ENCODE measurements at regions not wholly inside any gene's neighbourhood (a gene's known extent, or its start where the extent isn't known, plus 50 kb on each side); places are given as distances from the start of the nearest gene placed in this dataset.

DNA sequence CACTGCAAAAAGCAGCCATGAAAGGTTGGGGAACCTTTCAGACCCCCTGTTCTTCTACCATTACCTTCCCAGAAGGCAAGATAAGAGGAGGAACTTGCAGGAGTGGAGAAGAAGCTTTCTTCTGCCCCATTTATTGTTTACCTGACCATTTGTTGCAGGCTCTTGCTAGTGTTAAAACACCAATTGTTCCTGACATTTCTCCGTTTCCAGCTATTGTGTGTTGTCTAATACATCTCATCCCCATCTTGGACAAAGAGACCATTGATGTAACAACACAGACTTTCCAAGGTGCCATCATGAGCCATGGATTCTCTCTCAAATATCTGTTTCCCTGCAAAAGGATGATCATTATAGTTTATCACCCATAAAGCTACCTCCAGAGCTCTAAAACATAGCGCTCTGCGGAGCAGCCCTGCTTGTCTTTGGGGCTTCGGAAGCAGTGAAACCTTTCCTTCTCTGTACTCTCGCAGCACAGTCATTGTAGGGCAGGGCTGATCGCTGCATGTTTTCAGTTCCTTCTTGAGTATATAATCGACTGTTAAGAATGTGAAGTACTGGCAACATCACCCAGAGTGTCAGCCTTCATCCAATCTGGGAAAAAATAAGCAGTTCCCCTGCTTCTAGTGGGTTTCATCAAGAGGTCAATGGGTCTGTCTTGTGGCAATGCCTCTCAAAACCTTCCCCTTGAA, 680.0 kb downstream of the SEMA5A start:
- no peak overlapping the region for H3K27ac Mint-ChIP-seq
- no peak overlapping the region for H3K4me3 Mint-ChIP-seq
- TF ChIP-seq, protein P1, sequence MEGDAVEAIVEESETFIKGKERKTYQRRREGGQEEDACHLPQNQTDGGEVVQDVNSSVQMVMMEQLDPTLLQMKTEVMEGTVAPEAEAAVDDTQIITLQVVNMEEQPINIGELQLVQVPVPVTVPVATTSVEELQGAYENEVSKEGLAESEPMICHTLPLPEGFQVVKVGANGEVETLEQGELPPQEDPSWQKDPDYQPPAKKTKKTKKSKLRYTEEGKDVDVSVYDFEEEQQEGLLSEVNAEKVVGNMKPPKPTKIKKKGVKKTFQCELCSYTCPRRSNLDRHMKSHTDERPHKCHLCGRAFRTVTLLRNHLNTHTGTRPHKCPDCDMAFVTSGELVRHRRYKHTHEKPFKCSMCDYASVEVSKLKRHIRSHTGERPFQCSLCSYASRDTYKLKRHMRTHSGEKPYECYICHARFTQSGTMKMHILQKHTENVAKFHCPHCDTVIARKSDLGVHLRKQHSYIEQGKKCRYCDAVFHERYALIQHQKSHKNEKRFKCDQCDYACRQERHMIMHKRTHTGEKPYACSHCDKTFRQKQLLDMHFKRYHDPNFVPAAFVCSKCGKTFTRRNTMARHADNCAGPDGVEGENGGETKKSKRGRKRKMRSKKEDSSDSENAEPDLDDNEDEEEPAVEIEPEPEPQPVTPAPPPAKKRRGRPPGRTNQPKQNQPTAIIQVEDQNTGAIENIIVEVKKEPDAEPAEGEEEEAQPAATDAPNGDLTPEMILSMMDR (IDR thresholded peaks at IDR 0.05; ENCODE audit: unreplicated experiment), result no peak
- no peaks in the 10 kb centered on the region for H3K36me3 Mint-ChIP-seq
- no peak for DNase-seq (ENCODE audit: low spot score in 2 of 2, unreplicated experiment in 2 of 2)
- H3K4me1 Mint-ChIP-seq, result no peaks in the 10 kb centered on the region
- H3K9me3 Mint-ChIP-seq, result no peaks in the 10 kb centered on the region
- peaks cover 39% of the 10 kb centered on the region for H3K27me3 Mint-ChIP-seq (ENCODE audit: low read depth)

DNA sequence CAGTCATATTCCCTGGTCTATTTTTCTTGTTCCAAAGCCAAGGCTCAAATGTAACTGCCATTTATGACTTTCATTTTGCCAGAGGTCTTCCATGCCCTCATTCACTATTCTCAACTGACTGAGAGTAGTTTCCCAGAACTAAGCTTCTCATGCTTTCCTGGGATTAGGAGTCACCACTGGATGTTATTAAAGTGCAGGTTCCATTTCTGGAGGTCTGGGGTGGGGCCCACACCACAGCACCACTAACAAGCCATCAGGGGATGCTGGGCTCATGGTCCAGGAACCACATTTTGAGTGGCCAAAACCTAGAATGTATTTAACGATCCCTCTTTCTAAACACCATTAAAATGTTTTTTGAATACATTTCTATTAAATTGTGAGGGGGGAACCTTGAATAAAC, 677.6 kb downstream of the SEMA5A start:
- Mint-ChIP-seq H3K36me3 (no peaks in the 10 kb centered on the region), H3K9me3 (no peaks in the 10 kb centered on the region), H3K4me3 (no peak overlapping the region), H3K27ac (no peak overlapping the region), H3K4me1 (no peaks in the 10 kb centered on the region), H3K27me3 (ENCODE audit: low read depth) (peaks cover 60% of the 10 kb centered on the region)
- no peak for DNase-seq (ENCODE audit: low spot score in 2 of 2, unreplicated experiment in 2 of 2)
- TF ChIP-seq, protein P1 (IDR thresholded peaks at IDR 0.05; ENCODE audit: unreplicated experiment), result no peak

DNA sequence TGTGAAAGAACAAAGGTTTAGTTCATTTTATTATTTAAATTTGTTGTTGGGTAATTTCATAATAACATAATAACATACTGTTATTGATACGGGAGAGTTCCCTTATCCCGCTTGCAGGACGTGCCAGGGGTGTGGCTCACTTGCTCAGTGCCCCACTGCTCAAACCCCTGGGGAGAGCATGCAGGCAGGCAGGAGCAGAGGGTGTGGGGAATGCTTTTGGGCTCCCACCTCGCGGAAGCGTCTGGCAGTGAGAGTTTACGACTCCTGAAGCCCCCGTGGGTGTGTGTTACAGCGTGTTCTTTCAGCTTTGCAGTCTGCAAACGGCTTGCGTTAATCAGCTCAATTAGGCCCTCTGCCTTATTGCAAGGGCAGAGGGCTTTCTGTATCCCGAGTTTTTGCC, 675.9 kb downstream of the SEMA5A start:
- Mint-ChIP-seq H3K36me3 (no peaks in the 10 kb centered on the region), H3K4me3 (no peak overlapping the region), H3K27me3 (ENCODE audit: low read depth) (peaks cover 67% of the 10 kb centered on the region), H3K4me1 (no peaks in the 10 kb centered on the region), H3K27ac (no peak overlapping the region), H3K9me3 (no peaks in the 10 kb centered on the region)
- TF ChIP-seq, protein P1 (IDR thresholded peaks at IDR 0.05; ENCODE audit: unreplicated experiment), result no peak
- no peak for DNase-seq (ENCODE audit: low spot score in 2 of 2, unreplicated experiment in 2 of 2)

DNA sequence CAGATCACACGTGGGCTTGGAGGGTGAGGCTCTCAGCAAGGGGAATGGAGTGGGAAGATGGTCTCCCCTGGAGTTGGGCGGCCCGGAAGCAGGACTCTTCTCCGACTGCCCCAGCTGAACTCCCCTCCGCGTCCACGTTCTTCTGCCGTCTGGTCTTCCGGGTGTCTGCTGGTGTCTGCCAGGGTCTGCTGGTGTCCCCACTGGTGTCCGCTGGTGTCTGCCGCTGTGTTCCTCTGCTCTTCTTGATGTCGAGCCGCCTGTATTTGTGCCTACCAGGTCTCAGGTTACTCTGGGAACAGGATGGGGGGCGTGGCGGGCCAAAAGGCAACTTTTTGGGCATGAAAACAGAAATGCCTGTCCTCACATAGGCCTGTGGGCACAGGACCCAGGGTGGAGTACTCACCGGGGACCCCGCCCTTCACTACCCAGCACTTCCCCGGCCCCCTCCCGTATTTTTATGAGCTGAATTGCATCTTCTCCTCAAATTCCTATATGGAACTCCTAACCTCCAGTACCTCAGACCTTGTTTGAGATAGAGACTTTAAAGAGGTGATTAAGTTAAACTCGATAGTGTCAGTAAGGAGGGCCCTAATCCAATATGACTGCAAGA, 675.4 kb downstream of the SEMA5A start:
- Mint-ChIP-seq H3K4me3 (no peak overlapping the region), H3K4me1 (no peaks in the 10 kb centered on the region), H3K27ac (no peak overlapping the region), H3K9me3 (no peaks in the 10 kb centered on the region), H3K36me3 (no peaks in the 10 kb centered on the region), H3K27me3 (ENCODE audit: low read depth) (peaks cover 65% of the 10 kb centered on the region)
- DNase-seq (ENCODE audit: low spot score in 2 of 2, unreplicated experiment in 2 of 2), result no peak
- TF ChIP-seq, protein P1 (IDR thresholded peaks at IDR 0.05; ENCODE audit: unreplicated experiment), result no peak

DNA sequence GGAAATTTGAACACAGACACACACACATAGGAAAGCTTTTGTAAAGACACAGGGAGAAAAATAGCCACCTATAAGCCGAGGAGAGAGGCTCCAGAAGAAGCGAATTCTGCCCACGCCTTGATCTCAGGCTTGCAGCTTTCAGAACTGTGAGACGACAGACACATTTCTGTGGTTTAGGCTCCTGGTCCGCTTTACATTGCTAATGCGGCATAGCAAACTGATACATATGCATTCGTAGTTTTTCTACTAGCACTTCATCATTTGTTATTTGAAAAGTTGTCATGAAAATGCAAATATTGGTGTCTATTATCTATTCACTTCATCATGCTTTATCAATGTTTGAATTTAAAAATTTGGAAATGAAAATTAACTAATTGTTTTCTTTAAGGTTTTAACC, 674.9 kb downstream of the SEMA5A start:
- H3K27ac Mint-ChIP-seq, result no peak overlapping the region

More for the DNA sequence above, 674.9 kb downstream of the SEMA5A start:
- Mint-ChIP-seq H3K9me3 (no peaks in the 10 kb centered on the region), H3K27me3 (ENCODE audit: low read depth) (peaks cover 62% of the 10 kb centered on the region), H3K4me1 (no peaks in the 10 kb centered on the region), H3K36me3 (no peaks in the 10 kb centered on the region), H3K4me3 (no peak overlapping the region)
- DNase-seq (ENCODE audit: low spot score in 2 of 2, unreplicated experiment in 2 of 2), result no peak
- TF ChIP-seq, protein P1 (IDR thresholded peaks at IDR 0.05; ENCODE audit: unreplicated experiment), result no peak
